ENCODE measurements at regions not wholly inside any gene's neighbourhood (a gene's known extent, or its start where the extent isn't known, plus 50 kb on each side); places are given as distances from the start of the nearest gene placed in this dataset.

DNA sequence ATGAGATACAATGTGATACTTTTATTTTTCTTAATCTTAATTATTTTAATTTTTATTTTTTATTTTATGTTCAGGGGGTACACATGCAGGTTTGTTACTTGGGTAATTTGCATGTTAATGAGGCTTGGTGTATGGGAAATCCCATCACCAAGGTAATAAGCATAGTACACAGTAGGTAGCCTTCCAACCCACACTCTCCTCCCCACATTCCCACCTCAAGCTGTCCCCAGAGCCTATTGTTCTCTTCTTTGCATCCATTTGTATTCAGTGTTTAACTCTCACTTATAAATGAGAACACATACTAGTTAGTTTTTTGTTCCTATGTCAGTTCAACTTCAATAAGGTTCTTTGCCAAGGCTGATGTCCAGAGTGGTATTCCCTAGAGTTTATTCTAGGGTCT is 1375.4 kb downstream of the NSUN3 start:
- TF ChIP-seq CTCF (IDR thresholded peaks at IDR 0.05) (no peak), POLR2A (IDR thresholded peaks at IDR 0.05) (no peak)

All from body of pancreas (tissue), 4 donors.